Endothelial cell of umbilical vein (primary cell): ENCODE measurements at regions not wholly inside any gene's neighbourhood (a gene's known extent, or its start where the extent isn't known, plus 50 kb on each side); places are given as distances from the start of the nearest gene placed in this dataset.

Source experiments
- BruUV-seq: library from RNA; stranded (reverse); fragments of 400-500 nt; replicated peaks from 2 replicates; lab custom pipeline; 2021; lab: Mats Ljungman, UMichigan
- CTCF ChIA-PET: fragments of 300-600, 350-600 bp; sonication (Branson Sonifier 250); formaldehyde crosslinking; loops from one replicate; lab custom pipeline; 2021; ENCODE audit warnings: antibody characterized with exemption, inconsistent platforms; lab: Charles Lee
- POLR2A ChIA-PET: fragments of 300-600, 350-600 bp; sonication (Branson Sonifier 250); formaldehyde crosslinking; loops from one replicate; lab custom pipeline; 2021; ENCODE audit warnings: antibody characterized with exemption, inconsistent platforms; lab: Charles Lee
- DNase-seq: peaks from one replicate; pipeline ENCODE4 v3.0.0-alpha.2; 2011; ENCODE audit warnings: low read depth, low spot score
- FAIRE-seq: peaks from 2 replicates; lab custom pipeline; 2011; peaks lifted over from hg19 to GRCh38; lab: Jason Lieb, UNC
- H2AFZ ChIP-seq: 2 replicates; pipeline ENCODE4 v1.6.0; 2012; ENCODE audit warnings: low read depth, low read length, control low read depth, inconsistent platforms
- H3K27ac ChIP-seq: 2 replicates; pipeline ENCODE4 v1.5.1; 2011; ENCODE audit warnings: low read depth, mild to moderate bottlenecking, control low read depth, low read length, moderate library complexity; ENCODE audit not compliant: insufficient read depth
- H3K27me3 ChIP-seq, 2 experiments: 2 replicates each; pipeline versions ENCODE4 v1.6.0 to v1.6.1; 2011; ENCODE audit warnings: low read length in 2 of 2, mixed read lengths in 1 of 2; ENCODE audit not compliant: control insufficient read depth in 2 of 2, insufficient read depth in 2 of 2
- H3K36me3 ChIP-seq, 2 experiments: 2 replicates in 1 of 2; 3 replicates in 1 of 2; pipeline ENCODE4 v1.5.1; 2011; ENCODE audit warnings: low read length in 2 of 2, mild to moderate bottlenecking in 1 of 2, moderate library complexity in 1 of 2; ENCODE audit not compliant: control insufficient read depth in 2 of 2, insufficient read depth in 2 of 2; ENCODE audit errors: extremely low read depth in 1 of 2
- H3K4me1 ChIP-seq: 3 replicates; pipeline ENCODE4 v1.5.1; 2011; ENCODE audit warnings: mild to moderate bottlenecking, low read length; ENCODE audit not compliant: control insufficient read depth, insufficient read depth; ENCODE audit errors: extremely low read depth
- H3K4me2 ChIP-seq: 2 replicates; pipeline ENCODE4 v1.6.1; 2011; ENCODE audit warnings: low read length, control low read depth, mixed read lengths; ENCODE audit not compliant: insufficient read depth
- H3K4me3 ChIP-seq, 3 experiments: fragments of 200-600 bp in 1 of 3; sonication (generic), shearing (Covaris generic) in 1 of 3; replicated peaks in 1 of 3; 2 replicates each; pipeline ENCODE4 v1.5.1; 2011 to 2016; ENCODE audit warnings: control low read depth in 3 of 3, low read length in 3 of 3, mild to moderate bottlenecking in 2 of 3, inconsistent platforms in 1 of 3, low read depth in 1 of 3, moderate library complexity in 1 of 3; ENCODE audit not compliant: insufficient read depth in 1 of 3
- H3K79me2 ChIP-seq: 2 replicates; pipeline ENCODE4 v1.6.0; 2012; ENCODE audit warnings: low read length, inconsistent platforms; ENCODE audit not compliant: control insufficient read depth, insufficient read depth
- H3K9ac ChIP-seq: replicated peaks from 2 replicates; pipeline ENCODE3; 2011; ENCODE audit warnings: low read length, control low read depth; ENCODE audit not compliant: insufficient read depth; ENCODE audit errors: extremely low read depth
- H3K9me1 ChIP-seq: replicated peaks from 3 replicates; pipeline ENCODE4 v1.6.0; 2011; ENCODE audit warnings: mild to moderate bottlenecking, low read length; ENCODE audit not compliant: control insufficient read depth, insufficient read depth; ENCODE audit errors: extremely low read depth
- H3K9me3 ChIP-seq: replicated peaks from 2 replicates; pipeline ENCODE4 v1.5.1; 2012; ENCODE audit warnings: low read length, inconsistent platforms; ENCODE audit not compliant: control insufficient read depth, insufficient read depth
- H4K20me1 ChIP-seq: replicated peaks from 2 replicates; pipeline ENCODE3; 2011; ENCODE audit warnings: mild to moderate bottlenecking, low read length; ENCODE audit not compliant: control insufficient read depth, insufficient read depth; ENCODE audit errors: extremely low read depth
- EZH2 ChIP-seq: IDR thresholded peaks from 2 replicates; pipeline ENCODE4 v1.6.1; 2012; ENCODE audit warnings: borderline replicate concordance, low read depth, mild to moderate bottlenecking, moderate library complexity, low read length, inconsistent platforms; ENCODE audit not compliant: severe bottlenecking
- FOS ChIP-seq: IDR thresholded peaks from 2 replicates; pipeline ENCODE4 v1.6.1; 2011; ENCODE audit warnings: mild to moderate bottlenecking, low read length, moderate library complexity, borderline replicate concordance; ENCODE audit not compliant: insufficient read depth
- GATA2 ChIP-seq: IDR thresholded peaks from 2 replicates; pipeline ENCODE4 v1.7.0; 2011; ENCODE audit warnings: low read depth, mild to moderate bottlenecking, moderate library complexity, mixed read lengths, low read length; ENCODE audit not compliant: insufficient read length, insufficient read depth
- JUN ChIP-seq: IDR thresholded peaks from 2 replicates; pipeline ENCODE4 v1.6.1; 2011; ENCODE audit warnings: borderline replicate concordance, low read depth; ENCODE audit not compliant: insufficient read length, insufficient read depth
- MYC ChIP-seq: IDR thresholded peaks from one replicate; pipeline ENCODE4 v1.6.1; 2011; ENCODE audit warnings: mild to moderate bottlenecking, low read depth, low read length
- POLR2A ChIP-seq: IDR thresholded peaks from 2 replicates; pipeline ENCODE4 v1.6.1; 2012; ENCODE audit warnings: low read depth, mild to moderate bottlenecking, control low read depth, low read length
- POLR2AphosphoS5 ChIP-seq: IDR thresholded peaks from 2 replicates; pipeline ENCODE4 v1.6.1; 2012; ENCODE audit warnings: low read depth, mild to moderate bottlenecking, control low read depth, low read length, moderate library complexity; ENCODE audit not compliant: insufficient read depth
- dilution Hi-C: fragments of 300-500 bp; cut with MboI; formaldehyde crosslinking; loops from one replicate; pipeline ENCODE4 v1.15.0; 2019; ENCODE audit warnings: low sequenced_read_pairs; ENCODE audit not compliant: extremely low pct_ligation_motif_present
- intact Hi-C: fragments of 100-400 bp; cut with micrococcal nuclease; formaldehyde crosslinking; loops from one replicate; pipeline ENCODE4 v1.10.0; 2022
- TF ChIP-seq, protein P1 (sequence below), 2 donors: IDR thresholded peaks; 1 replicate in 1 of 2; 2 replicates in 1 of 2; pipeline ENCODE4 v1.5.1; 2011; ENCODE audit warnings: low read length in 2 of 2, mild to moderate bottlenecking in 2 of 2, moderate library complexity in 2 of 2, control low read depth in 1 of 2, inconsistent platforms in 1 of 2, low read depth in 1 of 2; ENCODE audit not compliant: insufficient read depth in 1 of 2; ENCODE audit errors: extremely low read depth in 1 of 2
- TF ChIP-seq, protein P2 (sequence below): IDR thresholded peaks from 2 replicates; pipeline ENCODE4 v1.6.1; 2011; ENCODE audit not compliant: insufficient read depth, insufficient read length

DNA sequence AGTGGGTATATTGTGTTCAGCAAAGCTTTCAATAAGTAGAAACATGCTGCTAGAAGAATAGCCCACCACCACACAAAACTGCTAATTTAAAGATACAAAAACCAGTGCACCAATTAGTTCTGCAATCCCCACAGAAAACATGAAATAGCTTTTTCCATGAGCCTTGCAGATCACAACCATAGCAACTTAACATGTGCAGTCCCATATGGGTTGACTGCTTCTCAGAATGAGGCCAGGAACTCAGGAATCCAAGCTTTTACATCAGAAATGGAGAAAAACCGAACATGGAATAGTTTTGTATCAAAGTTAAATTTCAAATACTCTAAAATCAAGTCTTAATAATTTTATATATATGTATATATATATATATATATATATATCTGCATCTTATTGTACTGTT is 66.6 kb upstream of the IQCM start:
- H3K36me3 ChIP-seq, result no peaks in the 10 kb centered on the region
- no peak for FAIRE-seq
- H3K9me1 ChIP-seq, result no peaks in the 10 kb centered on the region
- H3K4me2 ChIP-seq, result no peak overlapping the region
- no peak for DNase-seq
- H3K27me3 ChIP-seq, result no peaks in the 10 kb centered on the region
- no peaks in the 10 kb centered on the region for H4K20me1 ChIP-seq
- H3K4me1 ChIP-seq, result no peaks in the 10 kb centered on the region
- CTCF ChIA-PET, result no interaction called here
- H3K9ac ChIP-seq, result no peak overlapping the region
- TF ChIP-seq JUN (no peak), POLR2A (no peak), POLR2AphosphoS5 (no peak)
- BruUV-seq, result no TSS peak
- dilution Hi-C loops (no loop called here), intact Hi-C loops (no loop called here)
- no peaks in the 10 kb centered on the region for H3K79me2 ChIP-seq
- POLR2A ChIA-PET, result no interaction called here
- H2AFZ ChIP-seq, result no peak overlapping the region
- H3K9me3 ChIP-seq, result no peaks in the 10 kb centered on the region
- no peak overlapping the region for H3K27ac ChIP-seq
- no peak overlapping the region for H3K4me3 ChIP-seq

DNA sequence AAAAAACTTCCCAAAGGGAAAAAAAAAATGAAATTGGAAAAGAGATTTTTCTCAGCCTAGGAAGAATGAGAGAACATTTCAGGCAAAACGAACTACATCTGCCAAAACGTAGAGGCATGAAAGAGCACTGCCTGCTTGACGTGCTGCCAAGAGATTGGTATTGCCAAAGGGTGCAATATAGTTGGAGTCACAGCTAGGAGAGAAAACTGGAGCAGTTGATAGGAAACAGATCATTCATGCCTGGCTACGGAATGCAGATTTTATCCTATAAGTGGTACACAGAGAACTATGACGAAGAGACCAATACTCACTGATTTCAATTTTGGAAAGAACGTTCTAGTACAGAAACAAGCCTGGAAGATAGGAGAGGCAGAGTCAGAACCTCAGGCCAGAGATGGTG is 68.4 kb upstream of the IQCM start:
- ChIA-PET POLR2A (no interaction called here), CTCF (no interaction called here)
- FAIRE-seq, result no peak
- intact Hi-C loops (no loop called here), dilution Hi-C loops (no loop called here)
- TF ChIP-seq MYC (no peak), POLR2AphosphoS5 (no peak), GATA2 (no peak), EZH2 (no peak), FOS (no peak), POLR2A (no peak), JUN (no peak)
- TF ChIP-seq, protein P1, sequence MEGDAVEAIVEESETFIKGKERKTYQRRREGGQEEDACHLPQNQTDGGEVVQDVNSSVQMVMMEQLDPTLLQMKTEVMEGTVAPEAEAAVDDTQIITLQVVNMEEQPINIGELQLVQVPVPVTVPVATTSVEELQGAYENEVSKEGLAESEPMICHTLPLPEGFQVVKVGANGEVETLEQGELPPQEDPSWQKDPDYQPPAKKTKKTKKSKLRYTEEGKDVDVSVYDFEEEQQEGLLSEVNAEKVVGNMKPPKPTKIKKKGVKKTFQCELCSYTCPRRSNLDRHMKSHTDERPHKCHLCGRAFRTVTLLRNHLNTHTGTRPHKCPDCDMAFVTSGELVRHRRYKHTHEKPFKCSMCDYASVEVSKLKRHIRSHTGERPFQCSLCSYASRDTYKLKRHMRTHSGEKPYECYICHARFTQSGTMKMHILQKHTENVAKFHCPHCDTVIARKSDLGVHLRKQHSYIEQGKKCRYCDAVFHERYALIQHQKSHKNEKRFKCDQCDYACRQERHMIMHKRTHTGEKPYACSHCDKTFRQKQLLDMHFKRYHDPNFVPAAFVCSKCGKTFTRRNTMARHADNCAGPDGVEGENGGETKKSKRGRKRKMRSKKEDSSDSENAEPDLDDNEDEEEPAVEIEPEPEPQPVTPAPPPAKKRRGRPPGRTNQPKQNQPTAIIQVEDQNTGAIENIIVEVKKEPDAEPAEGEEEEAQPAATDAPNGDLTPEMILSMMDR (IDR thresholded peaks at IDR 0.05; ENCODE audit: extremely low read depth in 1 of 2, insufficient read depth in 1 of 2, low read depth in 1 of 2, low read length in 2 of 2), result no peak
- TF ChIP-seq, protein P2, sequence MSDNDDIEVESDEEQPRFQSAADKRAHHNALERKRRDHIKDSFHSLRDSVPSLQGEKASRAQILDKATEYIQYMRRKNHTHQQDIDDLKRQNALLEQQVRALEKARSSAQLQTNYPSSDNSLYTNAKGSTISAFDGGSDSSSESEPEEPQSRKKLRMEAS, result no peak
- Histone ChIP-seq H4K20me1 (no peaks in the 10 kb centered on the region), H3K4me1 (no peaks in the 10 kb centered on the region), H2AFZ (no peak overlapping the region), H3K4me2 (no peak overlapping the region), H3K36me3 (no peaks in the 10 kb centered on the region), H3K9me1 (no peaks in the 10 kb centered on the region), H3K4me3 (no peak overlapping the region), H3K27me3 (no peaks in the 10 kb centered on the region), H3K79me2 (no peaks in the 10 kb centered on the region), H3K27ac (no peak overlapping the region), H3K9me3 (no peaks in the 10 kb centered on the region), H3K9ac (no peak overlapping the region)
- BruUV-seq, result no TSS peak
- no peak for DNase-seq
